ENCODE measurements at regions not wholly inside any gene's neighbourhood (a gene's known extent, or its start where the extent isn't known, plus 50 kb on each side); places are given as distances from the start of the nearest gene placed in this dataset.

DNA sequence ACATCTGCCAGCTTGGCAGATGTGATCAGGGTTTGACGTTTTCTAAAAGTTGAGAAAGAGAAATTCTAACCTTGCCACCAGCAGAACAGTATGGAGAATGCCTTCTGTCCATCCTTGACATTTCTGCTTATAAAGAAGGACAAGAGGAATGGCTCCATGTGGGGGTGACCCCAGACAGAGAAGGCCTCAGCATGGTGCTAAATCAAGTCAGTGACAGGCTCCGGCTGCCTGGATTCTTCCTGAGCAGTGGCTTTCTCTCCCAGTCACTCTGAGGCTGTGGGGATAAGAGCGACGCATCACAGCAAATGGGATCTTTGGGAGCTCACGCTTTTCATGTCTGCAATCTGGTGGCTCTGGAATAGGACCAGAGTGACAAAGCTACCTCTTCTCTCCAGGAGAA is 640.2 kb upstream of the CAMK1G start (continued):
- TF ChIP-seq, protein P1, sequence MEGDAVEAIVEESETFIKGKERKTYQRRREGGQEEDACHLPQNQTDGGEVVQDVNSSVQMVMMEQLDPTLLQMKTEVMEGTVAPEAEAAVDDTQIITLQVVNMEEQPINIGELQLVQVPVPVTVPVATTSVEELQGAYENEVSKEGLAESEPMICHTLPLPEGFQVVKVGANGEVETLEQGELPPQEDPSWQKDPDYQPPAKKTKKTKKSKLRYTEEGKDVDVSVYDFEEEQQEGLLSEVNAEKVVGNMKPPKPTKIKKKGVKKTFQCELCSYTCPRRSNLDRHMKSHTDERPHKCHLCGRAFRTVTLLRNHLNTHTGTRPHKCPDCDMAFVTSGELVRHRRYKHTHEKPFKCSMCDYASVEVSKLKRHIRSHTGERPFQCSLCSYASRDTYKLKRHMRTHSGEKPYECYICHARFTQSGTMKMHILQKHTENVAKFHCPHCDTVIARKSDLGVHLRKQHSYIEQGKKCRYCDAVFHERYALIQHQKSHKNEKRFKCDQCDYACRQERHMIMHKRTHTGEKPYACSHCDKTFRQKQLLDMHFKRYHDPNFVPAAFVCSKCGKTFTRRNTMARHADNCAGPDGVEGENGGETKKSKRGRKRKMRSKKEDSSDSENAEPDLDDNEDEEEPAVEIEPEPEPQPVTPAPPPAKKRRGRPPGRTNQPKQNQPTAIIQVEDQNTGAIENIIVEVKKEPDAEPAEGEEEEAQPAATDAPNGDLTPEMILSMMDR (conservative IDR thresholded peaks at IDR 0.05; ENCODE audit: low read depth in 2 of 2): no peak

DNA sequence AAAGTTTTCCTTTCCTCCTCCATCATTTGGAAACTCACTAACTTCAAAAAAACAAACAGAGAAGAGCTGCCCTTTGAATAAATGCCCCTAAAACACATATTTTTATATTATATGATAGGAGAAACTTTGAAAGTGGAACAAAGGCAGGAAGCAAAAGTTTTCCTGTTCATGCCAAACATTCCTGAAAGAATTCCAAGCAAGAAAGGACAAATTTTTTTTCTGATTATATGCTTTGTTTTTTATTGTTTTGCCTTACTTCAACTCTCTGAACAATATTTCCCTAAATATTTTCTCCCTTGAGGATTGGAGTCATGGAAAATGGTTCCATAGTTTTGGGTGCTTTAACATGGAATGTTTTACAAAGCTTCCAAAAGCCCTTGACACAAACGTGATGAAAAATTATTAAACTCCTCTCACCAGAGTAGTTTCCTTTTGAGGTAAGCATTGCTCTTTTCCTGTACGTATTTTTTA is 638.5 kb upstream of the CAMK1G start:
- no peaks in the 10 kb centered on the region for H3K4me1 ChIP-seq (ENCODE audit: insufficient read depth)
- H4K20me1 ChIP-seq (replicated peaks; ENCODE audit: insufficient read depth): no peaks in the 10 kb centered on the region
- Mint-ChIP-seq H3K27me3 (ENCODE audit: insufficient read depth, low read depth, poor library complexity) (no peaks in the 10 kb centered on the region), H3K9me3 (no peaks in the 10 kb centered on the region), H3K4me1 (no peaks in the 10 kb centered on the region), H3K27ac (no peak overlapping the region), H3K4me3 (no peak overlapping the region), H3K36me3 (ENCODE audit: low read depth) (no peaks in the 10 kb centered on the region)
- peaks cover under 1% of the 10 kb centered on the region; the same call in 1 of the 2 replicates for H3K36me3 ChIP-seq (ENCODE audit: insufficient read depth)
- no peaks in the 10 kb centered on the region for H3K9me2 ChIP-seq (ENCODE audit: insufficient read depth)
- no peaks in the 10 kb centered on the region for H3K79me2 ChIP-seq (replicated peaks; ENCODE audit: insufficient read depth)
- TF ChIP-seq STAT1 (IDR thresholded peaks at IDR 0.05; ENCODE audit: unreplicated experiment) (no peak), EZH2 (IDR thresholded peaks at IDR 0.05; ENCODE audit: low read depth, unreplicated experiment) (no peak), EZH2phosphoT487 (IDR thresholded peaks at IDR 0.05; ENCODE audit: unreplicated experiment) (no peak), ZNF114 (CRISPR knock-in tag; IDR thresholded peaks at IDR 0.05) (no peak), JUNB (IDR thresholded peaks at IDR 0.05; ENCODE audit: unreplicated experiment) (no peak), POLR2AphosphoS5 (IDR thresholded peaks at IDR 0.05; ENCODE audit: low read depth) (no peak), NANOG (IDR thresholded peaks at IDR 0.05; ENCODE audit: borderline replicate concordance) (no peak), CREB1 (CRISPR knock-in tag; IDR thresholded peaks at IDR 0.05; ENCODE audit: low read depth) (no peak), ZNF331 (CRISPR knock-in tag; IDR thresholded peaks at IDR 0.05; ENCODE audit: low read depth) (no peak)
- TF ChIP-seq, protein P2, sequence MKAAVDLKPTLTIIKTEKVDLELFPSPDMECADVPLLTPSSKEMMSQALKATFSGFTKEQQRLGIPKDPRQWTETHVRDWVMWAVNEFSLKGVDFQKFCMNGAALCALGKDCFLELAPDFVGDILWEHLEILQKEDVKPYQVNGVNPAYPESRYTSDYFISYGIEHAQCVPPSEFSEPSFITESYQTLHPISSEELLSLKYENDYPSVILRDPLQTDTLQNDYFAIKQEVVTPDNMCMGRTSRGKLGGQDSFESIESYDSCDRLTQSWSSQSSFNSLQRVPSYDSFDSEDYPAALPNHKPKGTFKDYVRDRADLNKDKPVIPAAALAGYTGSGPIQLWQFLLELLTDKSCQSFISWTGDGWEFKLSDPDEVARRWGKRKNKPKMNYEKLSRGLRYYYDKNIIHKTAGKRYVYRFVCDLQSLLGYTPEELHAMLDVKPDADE (IDR thresholded peaks at IDR 0.05): no peak
- TF ChIP-seq, protein P1 (conservative IDR thresholded peaks at IDR 0.05; ENCODE audit: low read depth in 2 of 2): no peak
- TF ChIP-seq, protein P3, sequence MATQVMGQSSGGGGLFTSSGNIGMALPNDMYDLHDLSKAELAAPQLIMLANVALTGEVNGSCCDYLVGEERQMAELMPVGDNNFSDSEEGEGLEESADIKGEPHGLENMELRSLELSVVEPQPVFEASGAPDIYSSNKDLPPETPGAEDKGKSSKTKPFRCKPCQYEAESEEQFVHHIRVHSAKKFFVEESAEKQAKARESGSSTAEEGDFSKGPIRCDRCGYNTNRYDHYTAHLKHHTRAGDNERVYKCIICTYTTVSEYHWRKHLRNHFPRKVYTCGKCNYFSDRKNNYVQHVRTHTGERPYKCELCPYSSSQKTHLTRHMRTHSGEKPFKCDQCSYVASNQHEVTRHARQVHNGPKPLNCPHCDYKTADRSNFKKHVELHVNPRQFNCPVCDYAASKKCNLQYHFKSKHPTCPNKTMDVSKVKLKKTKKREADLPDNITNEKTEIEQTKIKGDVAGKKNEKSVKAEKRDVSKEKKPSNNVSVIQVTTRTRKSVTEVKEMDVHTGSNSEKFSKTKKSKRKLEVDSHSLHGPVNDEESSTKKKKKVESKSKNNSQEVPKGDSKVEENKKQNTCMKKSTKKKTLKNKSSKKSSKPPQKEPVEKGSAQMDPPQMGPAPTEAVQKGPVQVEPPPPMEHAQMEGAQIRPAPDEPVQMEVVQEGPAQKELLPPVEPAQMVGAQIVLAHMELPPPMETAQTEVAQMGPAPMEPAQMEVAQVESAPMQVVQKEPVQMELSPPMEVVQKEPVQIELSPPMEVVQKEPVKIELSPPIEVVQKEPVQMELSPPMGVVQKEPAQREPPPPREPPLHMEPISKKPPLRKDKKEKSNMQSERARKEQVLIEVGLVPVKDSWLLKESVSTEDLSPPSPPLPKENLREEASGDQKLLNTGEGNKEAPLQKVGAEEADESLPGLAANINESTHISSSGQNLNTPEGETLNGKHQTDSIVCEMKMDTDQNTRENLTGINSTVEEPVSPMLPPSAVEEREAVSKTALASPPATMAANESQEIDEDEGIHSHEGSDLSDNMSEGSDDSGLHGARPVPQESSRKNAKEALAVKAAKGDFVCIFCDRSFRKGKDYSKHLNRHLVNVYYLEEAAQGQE (IDR thresholded peaks at IDR 0.05; ENCODE audit: unreplicated experiment): no peak
- DNase-seq (ENCODE audit: low spot score) (no peak), ATAC-seq (no peak)
- H3F3A ChIP-seq (replicated peaks; ENCODE audit: low read depth): no peaks in the 10 kb centered on the region
- H3K27me3 ChIP-seq (ENCODE audit: insufficient read depth): no peaks in the 10 kb centered on the region
- H2AFZ ChIP-seq: no peak overlapping the region
- H3K4me3 ChIP-seq: no peak overlapping the region
- H3K27ac ChIP-seq (ENCODE audit: low read depth): no peak overlapping the region
- H3K4me2 ChIP-seq: no peak overlapping the region

Measured in GM23338 (cell line).